Keratinocyte (primary cell): ENCODE measurements at regions not wholly inside any gene's neighbourhood (a gene's known extent, or its start where the extent isn't known, plus 50 kb on each side); places are given as distances from the start of the nearest gene placed in this dataset.

ENCODE experiments used
- DNase-seq: peaks from one replicate; pipeline ENCODE4 v3.0.0-alpha.2; 2011; ENCODE audit warnings: low read depth, missing footprints, low spot score
- FAIRE-seq: peaks from 2 replicates; lab custom pipeline; 2011; peaks lifted over from hg19 to GRCh38; lab: Jason Lieb, UNC
- H2AFZ ChIP-seq: 2 replicates; pipeline ENCODE4 v1.6.0; 2012; ENCODE audit warnings: low read length, control low read depth, inconsistent platforms; ENCODE audit not compliant: control insufficient read depth
- H3K27ac ChIP-seq: 2 replicates; pipeline ENCODE4 v1.5.1; 2011; ENCODE audit warnings: low read length; ENCODE audit not compliant: control insufficient read depth, insufficient read depth
- H3K27me3 ChIP-seq: 3 replicates; pipeline ENCODE4 v1.6.0; 2011; ENCODE audit warnings: low read length; ENCODE audit not compliant: control insufficient read depth, insufficient read depth; ENCODE audit errors: extremely low read depth
- H3K36me3 ChIP-seq, 2 experiments: 2 replicates in 1 of 2; 3 replicates in 1 of 2; pipeline ENCODE4 v1.5.1; 2011; ENCODE audit warnings: low read length in 2 of 2, mild to moderate bottlenecking in 1 of 2; ENCODE audit not compliant: control insufficient read depth in 2 of 2, insufficient read depth in 2 of 2; ENCODE audit errors: extremely low read depth in 1 of 2
- H3K4me1 ChIP-seq: 3 replicates; pipeline ENCODE4 v1.5.1; 2011; ENCODE audit warnings: low read length; ENCODE audit not compliant: control insufficient read depth, insufficient read depth; ENCODE audit errors: extremely low read depth
- H3K4me2 ChIP-seq: 3 replicates; pipeline ENCODE4 v1.6.0; 2011; ENCODE audit warnings: low read depth, low read length; ENCODE audit not compliant: control insufficient read depth, insufficient read depth; ENCODE audit errors: extremely low read depth
- H3K4me3 ChIP-seq, 3 experiments: fragments of 200-600 bp in 1 of 3; sonication (generic) in 1 of 3; 2 replicates in 2 of 3; 3 replicates in 1 of 3; pipeline ENCODE4 v1.5.1; 2011 to 2016; ENCODE audit warnings: low read length in 3 of 3, mild to moderate bottlenecking in 3 of 3, control low read depth in 2 of 3, inconsistent platforms in 1 of 3, low read depth in 1 of 3, mixed read lengths in 1 of 3, mixed run types in 1 of 3, moderate library complexity in 1 of 3; ENCODE audit not compliant: control insufficient read depth in 2 of 3, insufficient read depth in 2 of 3; ENCODE audit errors: extremely low read depth in 1 of 3
- H3K79me2 ChIP-seq: 2 replicates; pipeline ENCODE4 v1.6.0; 2012; ENCODE audit warnings: low read length; ENCODE audit not compliant: control insufficient read depth, insufficient read depth
- H3K9ac ChIP-seq: 3 replicates; pipeline ENCODE4 v1.6.0; 2011; ENCODE audit warnings: low read length; ENCODE audit not compliant: control insufficient read depth, insufficient read depth; ENCODE audit errors: extremely low read depth
- H3K9me1 ChIP-seq: 3 replicates; pipeline ENCODE4 v1.6.0; 2011; ENCODE audit warnings: low read length; ENCODE audit not compliant: control insufficient read depth, insufficient read depth; ENCODE audit errors: extremely low read depth
- H3K9me3 ChIP-seq: 2 replicates; pipeline ENCODE4 v1.5.1; 2012; ENCODE audit warnings: low read depth, low read length; ENCODE audit not compliant: control insufficient read depth
- H4K20me1 ChIP-seq: 3 replicates; pipeline ENCODE4 v1.6.0; 2011; ENCODE audit warnings: low read length; ENCODE audit not compliant: control insufficient read depth, insufficient read depth; ENCODE audit errors: extremely low read depth
- EZH2 ChIP-seq: IDR thresholded peaks from one replicate; pipeline ENCODE4 v1.6.1; 2012; ENCODE audit warnings: inconsistent platforms, mild to moderate bottlenecking, low read length, moderate library complexity
- dilution Hi-C: fragments of 300-500 bp; cut with MboI; formaldehyde crosslinking; loops from one replicate; pipeline ENCODE4 v1.7.0; 2020; ENCODE audit warnings: low sequenced_read_pairs; ENCODE audit not compliant: extremely low pct_ligation_motif_present
- TF ChIP-seq, protein P1 (sequence below), 3 experiments: IDR thresholded peaks in 1 of 3; conservative IDR thresholded peaks in 1 of 3; optimal IDR thresholded peaks in 1 of 3; 2 replicates in 2 of 3; 3 replicates in 1 of 3; pipeline versions ENCODE3 to v1.5.1; 2011; ENCODE audit warnings: low read length in 3 of 3, mild to moderate bottlenecking in 3 of 3, moderate library complexity in 2 of 3, control low read depth in 1 of 3, inconsistent platforms in 1 of 3; ENCODE audit not compliant: insufficient read depth in 2 of 3; ENCODE audit errors: extremely low read depth in 1 of 3

DNA sequence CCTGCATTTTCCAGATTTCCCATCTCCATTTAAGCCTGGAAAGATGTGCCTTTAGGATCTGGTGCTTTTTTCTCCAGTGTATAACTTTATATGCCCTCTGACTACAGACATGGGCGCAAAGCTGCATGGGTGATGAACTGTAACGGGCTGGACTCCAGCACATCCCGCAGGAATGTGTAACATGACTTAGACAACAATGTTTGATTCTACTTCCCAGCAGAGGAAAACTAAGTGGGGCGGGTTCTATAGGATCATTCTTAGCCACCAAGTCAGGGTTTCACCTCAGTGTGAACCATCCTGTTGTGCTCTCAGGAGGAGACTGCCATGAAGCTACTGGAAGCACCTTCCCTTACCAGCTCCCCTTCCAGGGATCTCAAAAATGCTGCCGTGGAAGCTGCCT is 93.2 kb upstream of the SERP2 start:
- no peaks in the 10 kb centered on the region for H3K9me1 ChIP-seq
- no peak overlapping the region for H2AFZ ChIP-seq
- H3K36me3 ChIP-seq: no peaks in the 10 kb centered on the region
- DNase-seq (peak; percentile 63), FAIRE-seq (peak; percentile 52)
- TF ChIP-seq EZH2: no peak
- TF ChIP-seq, protein P1, sequence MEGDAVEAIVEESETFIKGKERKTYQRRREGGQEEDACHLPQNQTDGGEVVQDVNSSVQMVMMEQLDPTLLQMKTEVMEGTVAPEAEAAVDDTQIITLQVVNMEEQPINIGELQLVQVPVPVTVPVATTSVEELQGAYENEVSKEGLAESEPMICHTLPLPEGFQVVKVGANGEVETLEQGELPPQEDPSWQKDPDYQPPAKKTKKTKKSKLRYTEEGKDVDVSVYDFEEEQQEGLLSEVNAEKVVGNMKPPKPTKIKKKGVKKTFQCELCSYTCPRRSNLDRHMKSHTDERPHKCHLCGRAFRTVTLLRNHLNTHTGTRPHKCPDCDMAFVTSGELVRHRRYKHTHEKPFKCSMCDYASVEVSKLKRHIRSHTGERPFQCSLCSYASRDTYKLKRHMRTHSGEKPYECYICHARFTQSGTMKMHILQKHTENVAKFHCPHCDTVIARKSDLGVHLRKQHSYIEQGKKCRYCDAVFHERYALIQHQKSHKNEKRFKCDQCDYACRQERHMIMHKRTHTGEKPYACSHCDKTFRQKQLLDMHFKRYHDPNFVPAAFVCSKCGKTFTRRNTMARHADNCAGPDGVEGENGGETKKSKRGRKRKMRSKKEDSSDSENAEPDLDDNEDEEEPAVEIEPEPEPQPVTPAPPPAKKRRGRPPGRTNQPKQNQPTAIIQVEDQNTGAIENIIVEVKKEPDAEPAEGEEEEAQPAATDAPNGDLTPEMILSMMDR (optimal IDR thresholded peaks at IDR 0.05 in 1 of 3, IDR thresholded peaks at IDR 0.05 in 1 of 3, conservative IDR thresholded peaks at IDR 0.05 in 1 of 3; ENCODE audit: extremely low read depth in 1 of 3, insufficient read depth in 2 of 3, low read length in 3 of 3): no peak
- no peaks in the 10 kb centered on the region for H4K20me1 ChIP-seq
- H3K4me2 ChIP-seq: no peak overlapping the region
- no peaks in the 10 kb centered on the region for H3K79me2 ChIP-seq
- peaks cover 9% of the 10 kb centered on the region for H3K4me1 ChIP-seq
- H3K27ac ChIP-seq: no peak overlapping the region
- dilution Hi-C loops: no loop called here
- H3K27me3 ChIP-seq: no peaks in the 10 kb centered on the region
- H3K9me3 ChIP-seq: no peaks in the 10 kb centered on the region
- H3K9ac ChIP-seq: no peak overlapping the region
- H3K4me3 ChIP-seq: no peak overlapping the region

DNA sequence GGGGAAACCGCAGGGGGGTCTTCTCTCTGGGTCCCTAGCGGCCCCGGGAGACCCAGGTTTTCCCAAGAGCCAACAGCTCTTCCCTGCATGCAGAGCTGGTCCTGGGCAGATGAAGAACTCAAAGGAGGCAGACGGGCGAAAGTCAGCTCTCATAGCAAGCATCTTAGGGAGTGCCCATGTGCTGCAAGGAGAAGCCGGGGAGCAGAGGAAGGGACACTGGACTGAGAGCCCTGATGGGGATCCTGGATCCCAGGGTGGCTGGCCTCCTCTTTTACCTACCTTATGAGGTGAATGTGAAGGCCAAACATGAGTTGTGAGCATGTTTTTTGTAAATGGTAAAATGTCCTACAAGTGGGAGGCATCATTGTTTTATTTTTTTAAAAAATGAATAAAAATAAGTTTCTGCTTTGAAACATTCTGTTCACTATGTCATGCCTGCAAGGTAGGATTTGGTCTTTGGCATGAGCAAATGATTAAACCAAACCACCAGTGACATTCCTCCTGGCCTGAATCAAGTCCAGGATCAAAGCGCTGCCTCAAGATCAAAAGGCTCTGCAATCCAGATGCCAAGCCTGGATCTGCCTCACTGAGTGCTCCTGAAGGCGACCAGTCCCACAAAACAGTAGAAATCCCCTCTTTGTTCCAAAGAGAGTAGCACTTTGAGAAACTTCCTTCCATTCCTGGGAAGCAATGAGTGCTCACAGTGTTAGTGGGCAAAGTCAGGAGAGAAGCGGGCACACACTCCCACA is 92.2 kb upstream of the SERP2 start:
- TF ChIP-seq, protein P1 (optimal IDR thresholded peaks at IDR 0.05 in 1 of 3, IDR thresholded peaks at IDR 0.05 in 1 of 3, conservative IDR thresholded peaks at IDR 0.05 in 1 of 3; ENCODE audit: extremely low read depth in 1 of 3, insufficient read depth in 2 of 3, low read length in 3 of 3): no peak
- TF ChIP-seq EZH2: no peak
- Histone ChIP-seq H3K4me3 (no peak overlapping the region), H3K9me1 (no peaks in the 10 kb centered on the region), H3K27ac (no peak overlapping the region), H3K4me1 (peaks cover 9% of the 10 kb centered on the region), H3K4me2 (no peak overlapping the region), H3K9ac (no peak overlapping the region), H2AFZ (no peak overlapping the region), H3K36me3 (no peaks in the 10 kb centered on the region), H3K79me2 (no peaks in the 10 kb centered on the region), H3K27me3 (no peaks in the 10 kb centered on the region), H4K20me1 (no peaks in the 10 kb centered on the region), H3K9me3 (no peaks in the 10 kb centered on the region)
- dilution Hi-C loops: no loop called here
- FAIRE-seq: no peak
- DNase-seq: no peak
